ENCODE measurements at regions not wholly inside any gene's neighbourhood (a gene's known extent, or its start where the extent isn't known, plus 50 kb on each side); places are given as distances from the start of the nearest gene placed in this dataset.

DNA sequence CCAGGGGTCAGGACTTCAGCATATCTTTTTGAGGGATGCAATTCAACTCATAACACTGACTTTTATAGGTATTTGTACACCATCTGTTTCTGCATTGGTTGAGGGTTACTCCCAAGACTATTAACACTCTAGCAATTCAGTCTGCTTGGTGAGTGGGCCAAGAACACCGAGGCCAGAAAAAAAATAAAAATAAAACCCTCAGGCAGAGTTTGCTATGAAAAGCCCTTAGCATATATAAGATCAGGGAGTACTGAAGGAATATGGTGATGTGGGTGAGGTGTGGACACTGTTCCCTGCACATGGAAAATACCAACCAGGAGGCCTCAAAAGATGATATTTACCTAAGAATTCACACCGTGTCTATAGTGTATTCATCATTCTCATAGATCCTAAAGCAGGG is 383.2 kb upstream of the UBE2E3 start:
- H3K27me3 ChIP-seq (ENCODE audit: control insufficient read depth, insufficient read depth, low read length), result no peaks in the 10 kb centered on the region
- H3K4me3 ChIP-seq (ENCODE audit: low read depth in 2 of 2, low read length in 2 of 2), result no peak overlapping the region
- CTCF ChIA-PET, result no interaction called here
- H3K27ac ChIP-seq (ENCODE audit: low read length), result no peak overlapping the region
- BruUV-seq (replicated peaks), result no TSS peak
- no peaks in the 10 kb centered on the region for H3K36me3 ChIP-seq (ENCODE audit: control insufficient read depth, insufficient read depth, low read length)
- DNase-seq (ENCODE audit: low read depth, low spot score) (no peak), ATAC-seq (no peak)
- TF ChIP-seq, protein P1, sequence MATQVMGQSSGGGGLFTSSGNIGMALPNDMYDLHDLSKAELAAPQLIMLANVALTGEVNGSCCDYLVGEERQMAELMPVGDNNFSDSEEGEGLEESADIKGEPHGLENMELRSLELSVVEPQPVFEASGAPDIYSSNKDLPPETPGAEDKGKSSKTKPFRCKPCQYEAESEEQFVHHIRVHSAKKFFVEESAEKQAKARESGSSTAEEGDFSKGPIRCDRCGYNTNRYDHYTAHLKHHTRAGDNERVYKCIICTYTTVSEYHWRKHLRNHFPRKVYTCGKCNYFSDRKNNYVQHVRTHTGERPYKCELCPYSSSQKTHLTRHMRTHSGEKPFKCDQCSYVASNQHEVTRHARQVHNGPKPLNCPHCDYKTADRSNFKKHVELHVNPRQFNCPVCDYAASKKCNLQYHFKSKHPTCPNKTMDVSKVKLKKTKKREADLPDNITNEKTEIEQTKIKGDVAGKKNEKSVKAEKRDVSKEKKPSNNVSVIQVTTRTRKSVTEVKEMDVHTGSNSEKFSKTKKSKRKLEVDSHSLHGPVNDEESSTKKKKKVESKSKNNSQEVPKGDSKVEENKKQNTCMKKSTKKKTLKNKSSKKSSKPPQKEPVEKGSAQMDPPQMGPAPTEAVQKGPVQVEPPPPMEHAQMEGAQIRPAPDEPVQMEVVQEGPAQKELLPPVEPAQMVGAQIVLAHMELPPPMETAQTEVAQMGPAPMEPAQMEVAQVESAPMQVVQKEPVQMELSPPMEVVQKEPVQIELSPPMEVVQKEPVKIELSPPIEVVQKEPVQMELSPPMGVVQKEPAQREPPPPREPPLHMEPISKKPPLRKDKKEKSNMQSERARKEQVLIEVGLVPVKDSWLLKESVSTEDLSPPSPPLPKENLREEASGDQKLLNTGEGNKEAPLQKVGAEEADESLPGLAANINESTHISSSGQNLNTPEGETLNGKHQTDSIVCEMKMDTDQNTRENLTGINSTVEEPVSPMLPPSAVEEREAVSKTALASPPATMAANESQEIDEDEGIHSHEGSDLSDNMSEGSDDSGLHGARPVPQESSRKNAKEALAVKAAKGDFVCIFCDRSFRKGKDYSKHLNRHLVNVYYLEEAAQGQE (IDR thresholded peaks at IDR 0.05; ENCODE audit: insufficient read depth in 1 of 2, low read depth in 2 of 2, low read length in 1 of 2), result no peak
- TF ChIP-seq SIN3A (IDR thresholded peaks at IDR 0.05; ENCODE audit: borderline replicate concordance, insufficient read depth, low read depth, low read length) (no peak), CTCF (IDR thresholded peaks at IDR 0.05) (no peak), TCF7L2 (IDR thresholded peaks at IDR 0.05; ENCODE audit: low read depth, low read length) (no peak), POLR2AphosphoS5 (IDR thresholded peaks at IDR 0.05; ENCODE audit: low read depth, low read length) (no peak)
- intact Hi-C loops (cut with micrococcal nuclease; ENCODE audit: unreplicated experiment) (no loop called here), in situ Hi-C loops (cut with HindIII; ENCODE audit: low pct_unique_long_range_greater_than_20kb, low sequenced_read_pairs) (no loop called here)
- H3K9me3 ChIP-seq (ENCODE audit: control insufficient read depth, insufficient read depth, low read depth, low read length), result no peaks in the 10 kb centered on the region
- H3K4me1 ChIP-seq (ENCODE audit: control insufficient read depth, insufficient read depth, low read length), result no peaks in the 10 kb centered on the region
- POLR2A ChIA-PET, result no interaction called here

- no TSS peak for BruUV-seq (replicated peaks)
- H3K4me3 ChIP-seq (ENCODE audit: low read depth in 2 of 2, low read length in 2 of 2), result no peak overlapping the region
- CTCF ChIA-PET, result no interaction called here
- intact Hi-C loops (cut with micrococcal nuclease; ENCODE audit: unreplicated experiment), result no loop called here
- no peak overlapping the region for H3K27ac ChIP-seq (ENCODE audit: low read length)
- ATAC-seq (no peak), DNase-seq (ENCODE audit: low read depth, low spot score) (no peak)
- H3K4me1 ChIP-seq (ENCODE audit: control insufficient read depth, insufficient read depth, low read length), result no peaks in the 10 kb centered on the region
- H3K9me3 ChIP-seq (ENCODE audit: control insufficient read depth, insufficient read depth, low read depth, low read length), result no peaks in the 10 kb centered on the region
- in situ Hi-C loops (cut with HindIII; ENCODE audit: low pct_unique_long_range_greater_than_20kb, low sequenced_read_pairs), result no loop called here
- H3K27me3 ChIP-seq (ENCODE audit: control insufficient read depth, insufficient read depth, low read length), result no peaks in the 10 kb centered on the region
- H3K36me3 ChIP-seq (ENCODE audit: control insufficient read depth, insufficient read depth, low read length), result no peaks in the 10 kb centered on the region
- TF ChIP-seq SIN3A (IDR thresholded peaks at IDR 0.05; ENCODE audit: borderline replicate concordance, insufficient read depth, low read depth, low read length) (no peak), CTCF (IDR thresholded peaks at IDR 0.05) (no peak)
- TF ChIP-seq, protein P1 (IDR thresholded peaks at IDR 0.05; ENCODE audit: insufficient read depth in 1 of 2, low read depth in 2 of 2, low read length in 1 of 2), result no peak
- POLR2A ChIA-PET, result no interaction called here
Observed at GRCh38 chr2:180596453-180596852, 384.0 kb upstream of the UBE2E3 start.
